ENCODE measurements at regions not wholly inside any gene's neighbourhood (a gene's known extent, or its start where the extent isn't known, plus 50 kb on each side); places are given as distances from the start of the nearest gene placed in this dataset.

- TF ChIP-seq POLR2A (IDR thresholded peaks at IDR 0.05) = no peak
- TF ChIP-seq, protein P1, sequence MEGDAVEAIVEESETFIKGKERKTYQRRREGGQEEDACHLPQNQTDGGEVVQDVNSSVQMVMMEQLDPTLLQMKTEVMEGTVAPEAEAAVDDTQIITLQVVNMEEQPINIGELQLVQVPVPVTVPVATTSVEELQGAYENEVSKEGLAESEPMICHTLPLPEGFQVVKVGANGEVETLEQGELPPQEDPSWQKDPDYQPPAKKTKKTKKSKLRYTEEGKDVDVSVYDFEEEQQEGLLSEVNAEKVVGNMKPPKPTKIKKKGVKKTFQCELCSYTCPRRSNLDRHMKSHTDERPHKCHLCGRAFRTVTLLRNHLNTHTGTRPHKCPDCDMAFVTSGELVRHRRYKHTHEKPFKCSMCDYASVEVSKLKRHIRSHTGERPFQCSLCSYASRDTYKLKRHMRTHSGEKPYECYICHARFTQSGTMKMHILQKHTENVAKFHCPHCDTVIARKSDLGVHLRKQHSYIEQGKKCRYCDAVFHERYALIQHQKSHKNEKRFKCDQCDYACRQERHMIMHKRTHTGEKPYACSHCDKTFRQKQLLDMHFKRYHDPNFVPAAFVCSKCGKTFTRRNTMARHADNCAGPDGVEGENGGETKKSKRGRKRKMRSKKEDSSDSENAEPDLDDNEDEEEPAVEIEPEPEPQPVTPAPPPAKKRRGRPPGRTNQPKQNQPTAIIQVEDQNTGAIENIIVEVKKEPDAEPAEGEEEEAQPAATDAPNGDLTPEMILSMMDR (IDR thresholded peaks at IDR 0.05) = no peak
Observed at GRCh38 chr10:117807441-117807840, 239.3 kb downstream of the RAB11FIP2 start.
